ENCODE measurements at regions not wholly inside any gene's neighbourhood (a gene's known extent, or its start where the extent isn't known, plus 50 kb on each side); places are given as distances from the start of the nearest gene placed in this dataset.

GRCh38 chr3:177418787-177419186 lies 221.5 kb upstream of the TBL1XR1 start:
- no peak for TF ChIP-seq CTCF (IDR thresholded peaks at IDR 0.05; ENCODE audit: low read depth, low read length, missing control alignments)
- no peak overlapping the region for H3K4me3 ChIP-seq (ENCODE audit: low read depth, low read length)
- DNase-seq (ENCODE audit: low read depth): no peak

GRCh38 chr3:177419904-177420601 lies 222.8 kb upstream of the TBL1XR1 start:
- TF ChIP-seq CTCF (IDR thresholded peaks at IDR 0.05; ENCODE audit: low read depth, low read length, missing control alignments): no peak
- H3K4me3 ChIP-seq (ENCODE audit: low read depth, low read length): no peak overlapping the region
- DNase-seq (ENCODE audit: low read depth): no peak

GRCh38 chr3:177420651-177421480 lies 223.6 kb upstream of the TBL1XR1 start:
- no peak overlapping the region for H3K4me3 ChIP-seq (ENCODE audit: low read depth, low read length)
- DNase-seq (ENCODE audit: low read depth): no peak
- no peak for TF ChIP-seq CTCF (IDR thresholded peaks at IDR 0.05; ENCODE audit: low read depth, low read length, missing control alignments)

GRCh38 chr3:177421481-177421785 lies 224.2 kb upstream of the TBL1XR1 start:
- H3K4me3 ChIP-seq (ENCODE audit: low read depth, low read length): no peak overlapping the region
- DNase-seq (ENCODE audit: low read depth): no peak
- no peak for TF ChIP-seq CTCF (IDR thresholded peaks at IDR 0.05; ENCODE audit: low read depth, low read length, missing control alignments)

GRCh38 chr3:177424521-177424920 lies 227.2 kb upstream of the TBL1XR1 start:
- no peak overlapping the region for H3K4me3 ChIP-seq (ENCODE audit: low read depth, low read length)
- no peak for DNase-seq (ENCODE audit: low read depth)
- no peak for TF ChIP-seq CTCF (IDR thresholded peaks at IDR 0.05; ENCODE audit: low read depth, low read length, missing control alignments)

- no peak for TF ChIP-seq CTCF (IDR thresholded peaks at IDR 0.05; ENCODE audit: low read depth, low read length, missing control alignments)
- DNase-seq (ENCODE audit: low read depth): no peak
- no peak overlapping the region for H3K4me3 ChIP-seq (ENCODE audit: low read depth, low read length)
These were observed 227.8 kb upstream of the TBL1XR1 start for GRCh38 chr3:177425042-177425441.

Measured in GM12864 (cell line).